K562 (cell line): ENCODE measurements at regions not wholly inside any gene's neighbourhood (a gene's known extent, or its start where the extent isn't known, plus 50 kb on each side); places are given as distances from the start of the nearest gene placed in this dataset.

Experiments
- ATAC-seq: fragments of 200-7000 bp; cut with Tn5 transposase; 3 replicates; pipeline ENCODE4 v1.9.1; 2020; ENCODE audit warnings: moderate library complexity
- BruUV-seq: library from RNA; stranded (reverse); fragments of 400-500 nt; replicated peaks from 2 replicates; lab custom pipeline; 2021; lab: Mats Ljungman, UMichigan
- CTCF ChIA-PET: fragments of 300-600 bp; formaldehyde crosslinking; extraction: SDS; loops from one replicate; lab custom pipeline; 2021; ENCODE audit warnings: low intra/inter-chr PET ratio; lab: Yijun Ruan, JAX
- POLR2A ChIA-PET: fragments of 300-600, 350-650 bp; sonication (Branson Sonifier 250); formaldehyde crosslinking; extraction: SDS; loops from one replicate; lab custom pipeline; 2021; ENCODE audit warnings: antibody characterized with exemption, inconsistent platforms; lab: Yijun Ruan, JAX
- DNase-seq, 4 experiments: peaks; one replicate each; pipeline versions ENCODE4 v3.0.0 to v3.0.0-alpha.2; 2011 to 2018; ENCODE audit warnings: low spot score in 3 of 4, mixed read lengths in 3 of 4; ENCODE audit errors: extremely low read depth in 1 of 4
- FAIRE-seq: peaks from 2 replicates; lab custom pipeline; 2011; peaks lifted over from hg19 to GRCh38; lab: Jason Lieb, UNC
- H2AFZ ChIP-seq: 2 replicates; pipeline ENCODE4 v1.6.0; 2011; ENCODE audit warnings: low read depth, low read length, control low read depth, inconsistent platforms
- H3K27ac ChIP-seq: fragments of 200-600 bp; 3 replicates; pipeline ENCODE4 v1.8.0; 2011; ENCODE audit warnings: low read depth, mild to moderate bottlenecking, control low read depth, inconsistent platforms, low read length, moderate library complexity, mixed read lengths; ENCODE audit errors: extremely low read depth
- H3K27me3 ChIP-seq, 2 experiments: fragments of 300-600 bp in 1 of 2; 2 replicates in 1 of 2; 3 replicates in 1 of 2; pipeline versions ENCODE4 v1.6.0 to v1.8.0; 2011; ENCODE audit warnings: inconsistent platforms in 2 of 2, low read length in 2 of 2, mild to moderate bottlenecking in 1 of 2, mixed read lengths in 1 of 2, moderate library complexity in 1 of 2; ENCODE audit not compliant: control insufficient read depth in 2 of 2, insufficient read depth in 2 of 2
- H3K36me3 ChIP-seq: fragments of 300-600 bp; 3 replicates; pipeline ENCODE4 v1.8.0; 2011; ENCODE audit warnings: mild to moderate bottlenecking, low read length, inconsistent platforms; ENCODE audit not compliant: control insufficient read depth, insufficient read depth
- H3K4me1 ChIP-seq, 2 experiments: fragments of 200-600 bp in 1 of 2; replicated peaks in 1 of 2; 2 replicates in 1 of 2; 3 replicates in 1 of 2; pipeline versions ENCODE4 v1.5.1 to v1.8.0; 2011; ENCODE audit warnings: inconsistent platforms in 2 of 2, low read length in 2 of 2, mild to moderate bottlenecking in 1 of 2, mixed read lengths in 1 of 2, moderate library complexity in 1 of 2; ENCODE audit not compliant: control insufficient read depth in 2 of 2, insufficient read depth in 2 of 2
- H3K4me2 ChIP-seq: 2 replicates; pipeline ENCODE4 v1.6.1; 2011; ENCODE audit warnings: low read length, control low read depth, inconsistent platforms, mixed read lengths; ENCODE audit not compliant: insufficient read depth
- H3K4me3 ChIP-seq: fragments of 200-600 bp; sonication (generic), shearing (Covaris generic); 2 replicates; pipeline ENCODE4 v1.5.1; 2016; ENCODE audit warnings: control low read depth, inconsistent platforms
- H3K79me2 ChIP-seq: fragments of 200-600 bp; 3 replicates; pipeline ENCODE4 v1.8.0; 2011; ENCODE audit warnings: low read length, inconsistent platforms; ENCODE audit not compliant: control insufficient read depth, insufficient read depth
- H3K9ac ChIP-seq, 2 experiments: 2 replicates each; pipeline versions ENCODE4 v1.6.0 to v1.6.1; 2011; ENCODE audit warnings: low read depth in 2 of 2, low read length in 2 of 2, control low read depth in 1 of 2, inconsistent platforms in 1 of 2, mild to moderate bottlenecking in 1 of 2, mixed read lengths in 1 of 2; ENCODE audit not compliant: insufficient read depth in 1 of 2
- H3K9me1 ChIP-seq: one replicate; pipeline ENCODE4 v1.6.0; 2011; ENCODE audit warnings: inconsistent platforms, mild to moderate bottlenecking, low read length, moderate library complexity; ENCODE audit not compliant: control insufficient read depth, insufficient read depth
- H3K9me3 ChIP-seq: replicated peaks from 2 replicates; pipeline ENCODE4 v1.5.1; 2011; ENCODE audit warnings: low read depth, low read length, inconsistent platforms; ENCODE audit not compliant: control insufficient read depth, insufficient read depth
- H4K20me1 ChIP-seq: replicated peaks from 2 replicates; pipeline ENCODE4 v1.6.1; 2011; ENCODE audit warnings: low read length, inconsistent platforms, mixed read lengths; ENCODE audit not compliant: control insufficient read depth, insufficient read depth
- ASH1L ChIP-seq: fragments of 450-650 bp; IDR thresholded peaks from 2 replicates; pipeline ENCODE4 v1.6.1; 2018; ENCODE audit warnings: borderline replicate concordance, mild to moderate bottlenecking, low read depth; ENCODE audit not compliant: partially characterized antibody
- CHD4 ChIP-seq: fragments of 200-600 bp; sonication (generic); IDR thresholded peaks from 3 replicates; pipeline ENCODE4 v1.6.1; 2012; ENCODE audit warnings: low read depth, mild to moderate bottlenecking, mixed read lengths, low read length, inconsistent platforms; ENCODE audit not compliant: insufficient read depth, insufficient replicate concordance, poor library complexity, severe bottlenecking
- NCOA6 ChIP-seq: fragments of 450-650 bp; IDR thresholded peaks from 2 replicates; pipeline ENCODE4 v1.6.1; 2017; ENCODE audit warnings: mild to moderate bottlenecking
- NONO ChIP-seq, 2 experiments: fragments of 200-400 bp in 1 of 2; fragments of 450-650 bp in 1 of 2; formaldehyde crosslinking in 1 of 2; IDR thresholded peaks; 2 replicates each; pipeline ENCODE4 v1.6.1; 2017; ENCODE audit warnings: low read depth in 2 of 2, mild to moderate bottlenecking in 2 of 2, moderate library complexity in 2 of 2, low read length in 1 of 2
- ZNF41 ChIP-seq: fragments of 250-450 bp; sonication (Bioruptor Pico); conservative IDR thresholded peaks from 2 replicates; pipeline ENCODE4 v1.4.0; 2020; ENCODE audit warnings: mild to moderate bottlenecking
- WGBS: fragments of 100-300 bp; shearing (Covaris generic); methylation state at CpG from one replicate; pipeline ENCODE4 v1.1.6; 2016; ENCODE audit warnings: low coverage, mixed read lengths; ENCODE audit not compliant: insufficient coverage; ENCODE audit errors: missing lambda C conversion rate; 5-methylcytosine and 5-hydroxymethylcytosine counted together
- in situ Hi-C: fragments of 300-500 bp; cut with MboI; formaldehyde crosslinking; loops from 4 replicates; pipeline ENCODE4 v1.15.0; 2018; ENCODE audit warnings: inconsistent platforms, mixed read lengths
- intact Hi-C: fragments of 100-400 bp; cut with micrococcal nuclease; formaldehyde crosslinking; loops from 2 replicates; pipeline ENCODE4 v1.14.2; 2022
- TF ChIP-seq, protein P1 (sequence below): fragments of 250-450 bp; sonication (Bioruptor Pico); IDR thresholded peaks from 2 replicates; pipeline ENCODE4 v1.5.0; 2020; ENCODE audit warnings: mild to moderate bottlenecking
- TF ChIP-seq, protein P2 (sequence below): IDR thresholded peaks from 2 replicates; pipeline ENCODE4 v1.6.1; 2011; ENCODE audit not compliant: insufficient read length; ENCODE audit errors: extremely low read depth
- TF ChIP-seq, protein P3 (sequence below), 2 experiments: fragments of 200-800 bp in 1 of 2; sonication (Bioruptor generic) in 1 of 2; sonication (generic) in 1 of 2; formaldehyde crosslinking in 1 of 2; IDR thresholded peaks in 1 of 2; conservative IDR thresholded peaks in 1 of 2; 2 replicates each; pipeline versions ENCODE4 v1.5.0 to v1.6.1; 2016 to 2020; ENCODE audit warnings: missing compliant biosample characterization in 1 of 2, missing genetic modification characterization in 1 of 2, missing genetic modification reagents in 1 of 2

DNA sequence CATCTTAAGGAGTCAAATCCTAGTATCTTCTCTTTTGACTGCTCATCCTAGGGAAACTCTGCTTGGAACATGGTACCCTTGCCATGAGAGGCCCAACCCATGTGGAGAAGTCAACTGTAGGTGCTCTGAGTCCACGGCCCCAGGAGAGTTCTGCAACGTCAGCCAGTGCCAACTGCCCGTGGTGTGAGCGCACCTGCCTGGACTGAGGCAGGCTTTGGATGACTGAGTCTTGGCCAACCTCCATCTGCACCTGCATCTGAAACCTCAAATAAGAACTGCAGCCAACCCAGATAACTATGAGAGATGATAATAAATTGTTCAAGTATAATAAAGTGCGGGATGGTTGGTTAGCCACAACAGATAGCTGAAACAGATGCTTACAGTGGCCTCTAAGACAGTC, 772.0 kb downstream of the TRIML1 start:
- H3K9me3 ChIP-seq, result no peaks in the 10 kb centered on the region; the same call in 1 of the 2 replicates
- no peaks in the 10 kb centered on the region for H3K9me1 ChIP-seq
- ChIA-PET CTCF (no interaction called here), POLR2A (no interaction called here)
- no peaks in the 10 kb centered on the region for H3K27me3 ChIP-seq
- 0% methylated on average over 5 of the region's 5 CpGs for WGBS
- H2AFZ ChIP-seq, result no peak overlapping the region
- no TSS peak for BruUV-seq
- no peaks in the 10 kb centered on the region for H3K36me3 ChIP-seq
- FAIRE-seq, result no peak
- ATAC-seq, result no peak
- no peaks in the 10 kb centered on the region for H4K20me1 ChIP-seq
- TF ChIP-seq CHD4, result no peak
- no peak for DNase-seq
- H3K79me2 ChIP-seq, result no peaks in the 10 kb centered on the region
- no peak overlapping the region for H3K4me3 ChIP-seq
- in situ Hi-C loops, result no loop called here
- H3K27ac ChIP-seq, result no peak overlapping the region
- no peak overlapping the region for H3K4me2 ChIP-seq
- no peaks in the 10 kb centered on the region for H3K4me1 ChIP-seq
- no peak overlapping the region for H3K9ac ChIP-seq
- intact Hi-C loops, result no loop called here

DNA sequence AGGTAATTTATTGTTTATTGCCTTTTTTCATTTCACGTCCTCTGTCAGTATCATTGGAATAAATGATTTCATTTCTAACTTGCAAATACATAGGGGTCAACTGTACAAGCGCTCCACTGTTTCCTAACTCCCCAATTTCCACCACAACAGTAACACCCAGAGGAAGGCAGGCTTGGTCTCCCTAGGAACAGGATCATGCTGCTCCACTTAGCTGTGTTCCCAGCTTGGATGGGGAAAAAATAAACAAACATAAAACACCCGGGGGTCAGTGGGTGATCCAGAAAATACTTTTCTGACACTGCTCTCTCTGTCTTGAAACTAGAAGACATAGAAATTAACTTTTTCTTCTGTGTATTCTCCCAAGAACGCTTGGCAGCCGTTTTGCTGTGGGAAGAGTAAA, 772.5 kb downstream of the TRIML1 start:
- Histone ChIP-seq H3K4me2 (no peak overlapping the region), H3K9ac (no peak overlapping the region), H3K27me3 (no peaks in the 10 kb centered on the region), H2AFZ (no peak overlapping the region), H3K4me1 (no peaks in the 10 kb centered on the region), H3K4me3 (no peak overlapping the region), H3K9me3 (no peaks in the 10 kb centered on the region; the same call in 1 of the 2 replicates), H3K79me2 (no peaks in the 10 kb centered on the region), H4K20me1 (no peaks in the 10 kb centered on the region), H3K27ac (no peak overlapping the region), H3K36me3 (no peaks in the 10 kb centered on the region), H3K9me1 (no peaks in the 10 kb centered on the region)
- no peak for DNase-seq
- 0% methylated on average over 5 of the region's 5 CpGs for WGBS
- FAIRE-seq, result no peak
- ATAC-seq, result no peak
- ChIA-PET CTCF (no interaction called here), POLR2A (no interaction called here)
- no TSS peak for BruUV-seq
- intact Hi-C loops (no loop called here), in situ Hi-C loops (no loop called here)
- TF ChIP-seq NCOA6 (no peak), ASH1L (no peak), ZNF41 (CRISPR knock-in tag) (no peak), NONO (IDR thresholded peaks at IDR 0.05; ENCODE audit: low read depth in 2 of 2, low read length in 1 of 2) (no peak)
- TF ChIP-seq, protein P1, sequence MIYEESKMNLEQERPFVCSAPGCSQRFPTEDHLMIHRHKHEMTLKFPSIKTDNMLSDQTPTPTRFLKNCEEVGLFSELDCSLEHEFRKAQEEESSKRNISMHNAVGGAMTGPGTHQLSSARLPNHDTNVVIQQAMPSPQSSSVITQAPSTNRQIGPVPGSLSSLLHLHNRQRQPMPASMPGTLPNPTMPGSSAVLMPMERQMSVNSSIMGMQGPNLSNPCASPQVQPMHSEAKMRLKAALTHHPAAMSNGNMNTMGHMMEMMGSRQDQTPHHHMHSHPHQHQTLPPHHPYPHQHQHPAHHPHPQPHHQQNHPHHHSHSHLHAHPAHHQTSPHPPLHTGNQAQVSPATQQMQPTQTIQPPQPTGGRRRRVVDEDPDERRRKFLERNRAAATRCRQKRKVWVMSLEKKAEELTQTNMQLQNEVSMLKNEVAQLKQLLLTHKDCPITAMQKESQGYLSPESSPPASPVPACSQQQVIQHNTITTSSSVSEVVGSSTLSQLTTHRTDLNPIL, result no peak
- TF ChIP-seq, protein P2, sequence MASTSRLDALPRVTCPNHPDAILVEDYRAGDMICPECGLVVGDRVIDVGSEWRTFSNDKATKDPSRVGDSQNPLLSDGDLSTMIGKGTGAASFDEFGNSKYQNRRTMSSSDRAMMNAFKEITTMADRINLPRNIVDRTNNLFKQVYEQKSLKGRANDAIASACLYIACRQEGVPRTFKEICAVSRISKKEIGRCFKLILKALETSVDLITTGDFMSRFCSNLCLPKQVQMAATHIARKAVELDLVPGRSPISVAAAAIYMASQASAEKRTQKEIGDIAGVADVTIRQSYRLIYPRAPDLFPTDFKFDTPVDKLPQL, result no peak
- TF ChIP-seq, protein P3, sequence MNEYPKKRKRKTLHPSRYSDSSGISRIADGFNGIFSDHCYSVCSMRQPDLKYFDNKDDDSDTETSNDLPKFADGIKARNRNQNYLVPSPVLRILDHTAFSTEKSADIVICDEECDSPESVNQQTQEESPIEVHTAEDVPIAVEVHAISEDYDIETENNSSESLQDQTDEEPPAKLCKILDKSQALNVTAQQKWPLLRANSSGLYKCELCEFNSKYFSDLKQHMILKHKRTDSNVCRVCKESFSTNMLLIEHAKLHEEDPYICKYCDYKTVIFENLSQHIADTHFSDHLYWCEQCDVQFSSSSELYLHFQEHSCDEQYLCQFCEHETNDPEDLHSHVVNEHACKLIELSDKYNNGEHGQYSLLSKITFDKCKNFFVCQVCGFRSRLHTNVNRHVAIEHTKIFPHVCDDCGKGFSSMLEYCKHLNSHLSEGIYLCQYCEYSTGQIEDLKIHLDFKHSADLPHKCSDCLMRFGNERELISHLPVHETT (CRISPR knock-in tag; conservative IDR thresholded peaks at IDR 0.05 in 1 of 2, IDR thresholded peaks at IDR 0.05 in 1 of 2), result no peak
